Astrocyte of the cerebellum (primary cell): ENCODE measurements at regions not wholly inside any gene's neighbourhood (a gene's known extent, or its start where the extent isn't known, plus 50 kb on each side); places are given as distances from the start of the nearest gene placed in this dataset.
A peak's percentile ranks its signal among the peaks of the same experiment; 100 is the strongest.
"Not testable (repeated sequence)": the region's sequence is repeated elsewhere in the genome, so short reads cannot be mapped to it uniquely, and the experiment has no call there.

Experiments
- DNase-seq: peaks from one replicate; pipeline ENCODE4 v3.0.0-alpha.2; 2011; ENCODE audit warnings: low read depth
- H3K4me3 ChIP-seq: 2 replicates; pipeline ENCODE4 v1.5.1; 2011; ENCODE audit warnings: mild to moderate bottlenecking, low read depth, low read length, moderate library complexity
- in situ Hi-C: cut with HindIII; loops from 2 replicates; pipeline ENCODE4 v1.10.0; 2017; ENCODE audit warnings: low sequenced_read_pairs
- TF ChIP-seq, protein P1 (sequence below): IDR thresholded peaks from 2 replicates; pipeline ENCODE4 v1.5.1; 2012; ENCODE audit warnings: low read length, low read depth, moderate library complexity, mild to moderate bottlenecking; ENCODE audit errors: missing control alignments

DNA sequence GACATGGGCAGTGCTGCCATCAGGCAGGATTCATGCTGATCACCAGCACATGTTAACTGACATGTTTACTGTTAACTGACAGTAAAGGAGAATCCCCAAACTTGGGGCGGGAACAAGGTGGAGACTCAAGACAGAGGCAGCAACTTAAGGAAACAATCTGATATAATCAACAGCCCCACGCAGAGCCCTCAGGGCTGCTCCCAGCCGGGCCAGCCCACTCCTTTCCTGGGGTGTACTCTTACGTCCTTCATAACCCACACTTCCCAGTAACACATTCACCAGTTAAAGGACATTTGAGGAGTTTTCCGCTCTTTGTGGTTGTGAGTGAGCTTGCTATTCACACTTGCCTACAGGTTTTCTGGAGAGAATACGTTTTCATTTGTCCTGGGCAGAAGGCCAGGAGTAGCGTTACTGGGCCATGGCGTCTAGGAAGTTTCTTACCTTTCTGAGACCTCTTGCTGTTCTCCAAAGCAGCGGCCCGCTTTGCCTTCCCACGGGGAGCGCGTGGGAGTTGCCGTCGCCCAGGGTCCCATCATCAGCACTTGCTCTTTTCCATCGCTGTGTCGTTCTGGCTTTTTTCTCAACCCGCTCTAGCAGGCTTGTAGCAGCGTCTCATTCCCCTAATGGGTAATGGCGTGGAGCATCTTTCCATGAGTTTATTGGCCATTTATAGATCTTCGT lies 56.4 kb downstream of the FOXF2 start:
- no peak overlapping the region for H3K4me3 ChIP-seq
- DNase-seq, result no peak
- in situ Hi-C loops, result no loop called here
- TF ChIP-seq, protein P1, sequence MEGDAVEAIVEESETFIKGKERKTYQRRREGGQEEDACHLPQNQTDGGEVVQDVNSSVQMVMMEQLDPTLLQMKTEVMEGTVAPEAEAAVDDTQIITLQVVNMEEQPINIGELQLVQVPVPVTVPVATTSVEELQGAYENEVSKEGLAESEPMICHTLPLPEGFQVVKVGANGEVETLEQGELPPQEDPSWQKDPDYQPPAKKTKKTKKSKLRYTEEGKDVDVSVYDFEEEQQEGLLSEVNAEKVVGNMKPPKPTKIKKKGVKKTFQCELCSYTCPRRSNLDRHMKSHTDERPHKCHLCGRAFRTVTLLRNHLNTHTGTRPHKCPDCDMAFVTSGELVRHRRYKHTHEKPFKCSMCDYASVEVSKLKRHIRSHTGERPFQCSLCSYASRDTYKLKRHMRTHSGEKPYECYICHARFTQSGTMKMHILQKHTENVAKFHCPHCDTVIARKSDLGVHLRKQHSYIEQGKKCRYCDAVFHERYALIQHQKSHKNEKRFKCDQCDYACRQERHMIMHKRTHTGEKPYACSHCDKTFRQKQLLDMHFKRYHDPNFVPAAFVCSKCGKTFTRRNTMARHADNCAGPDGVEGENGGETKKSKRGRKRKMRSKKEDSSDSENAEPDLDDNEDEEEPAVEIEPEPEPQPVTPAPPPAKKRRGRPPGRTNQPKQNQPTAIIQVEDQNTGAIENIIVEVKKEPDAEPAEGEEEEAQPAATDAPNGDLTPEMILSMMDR, result no peak

DNA sequence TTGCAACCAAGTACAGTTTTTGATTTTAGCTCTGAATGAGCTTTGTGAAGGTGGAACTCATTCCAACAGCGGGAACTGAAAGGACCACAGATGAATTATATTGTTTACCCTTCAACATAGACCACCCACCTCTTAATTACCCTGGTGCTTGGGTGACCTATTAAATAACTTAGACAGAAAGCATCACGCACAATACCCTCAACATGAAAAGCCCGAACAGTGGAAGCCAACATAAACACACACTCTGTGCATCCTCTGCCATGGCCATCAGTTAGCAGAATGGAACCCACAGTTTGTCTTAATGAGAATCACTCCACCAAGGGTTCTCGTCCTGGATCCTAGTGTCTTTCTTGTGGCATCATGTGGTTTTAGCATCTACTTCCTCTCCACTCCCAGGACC lies 60.5 kb downstream of the FOXF2 start:
- TF ChIP-seq, protein P1, result no peak
- DNase-seq, result no peak
- in situ Hi-C loops, result no loop called here
- H3K4me3 ChIP-seq, result no peak overlapping the region

DNA sequence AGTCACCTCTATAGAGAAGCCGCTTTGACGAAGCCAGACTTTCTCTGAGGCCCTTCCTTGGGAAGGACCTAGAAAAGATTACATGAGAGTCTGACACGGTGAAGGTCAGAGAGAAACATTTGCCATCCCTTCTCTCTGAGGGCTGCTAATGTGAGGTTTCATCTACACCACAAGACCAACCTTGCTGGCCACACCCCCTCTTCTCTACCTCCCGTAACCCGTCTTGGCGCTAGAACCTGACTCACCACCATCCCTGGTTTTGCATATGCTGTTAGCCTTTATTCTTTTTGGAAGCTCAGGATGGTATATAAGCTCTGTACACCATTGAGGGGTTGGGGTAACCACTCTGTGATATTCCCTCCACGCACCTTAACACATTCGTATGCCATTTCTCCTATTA lies 63.6 kb downstream of the FOXF2 start:
- in situ Hi-C loops, result no loop called here
- TF ChIP-seq, protein P1, result no peak
- no peak for DNase-seq
- H3K4me3 ChIP-seq, result no peak overlapping the region

DNA sequence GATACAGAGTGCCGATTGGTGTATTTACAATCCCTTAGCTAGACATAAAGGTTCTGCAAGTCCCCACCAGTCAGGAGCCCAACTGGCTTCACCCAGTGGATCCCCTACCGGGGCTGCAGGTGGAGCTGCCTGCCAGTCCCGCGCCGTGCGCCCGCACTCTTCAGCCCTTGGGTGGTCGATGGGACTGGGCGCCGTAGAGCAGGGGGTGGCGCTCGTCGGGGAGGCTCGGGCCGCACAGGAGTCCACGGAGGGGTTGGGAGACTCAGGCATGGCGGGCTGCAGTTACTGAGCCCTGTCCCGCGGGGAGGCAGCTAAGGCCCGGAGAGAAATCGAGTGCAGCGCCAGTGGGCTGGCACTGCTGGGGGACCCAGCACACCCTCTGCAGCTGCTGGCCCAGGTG lies 67.4 kb downstream of the FOXF2 start:
- in situ Hi-C loops, DNase-seq, H3K4me3 ChIP-seq: not testable (repeated sequence)

DNA sequence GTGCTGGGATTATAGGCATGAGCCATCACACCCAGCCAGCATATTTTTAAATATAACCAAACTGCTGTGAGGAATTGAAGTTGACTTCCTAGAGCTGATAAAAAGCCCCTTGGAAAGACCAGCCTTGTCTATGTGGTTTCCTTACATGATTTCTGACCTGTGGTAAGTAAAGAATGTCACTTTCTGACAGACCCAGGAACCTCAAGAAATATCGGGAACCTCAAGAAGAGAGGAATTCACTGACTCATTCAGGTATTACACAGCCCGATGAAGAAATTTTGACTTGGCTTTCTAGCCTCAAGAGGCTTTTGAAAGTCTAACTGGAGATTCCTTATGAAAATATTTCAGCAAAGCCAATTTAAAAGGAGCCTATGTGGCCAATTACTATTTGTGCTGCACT lies 71.8 kb downstream of the FOXF2 start:
- TF ChIP-seq, protein P1, result no peak

GRCh38 chr6:1461736-1462135 lies 72.4 kb downstream of the FOXF2 start:
- H3K4me3 ChIP-seq, result no peak overlapping the region
- TF ChIP-seq, protein P1, result no peak
- in situ Hi-C loops, result no loop called here
- DNase-seq, result no peak

More for the DNA sequence above, 71.8 kb downstream of the FOXF2 start:
- in situ Hi-C loops, result no loop called here
- DNase-seq, result peak; percentile 49
- no peak overlapping the region for H3K4me3 ChIP-seq

- no peak for DNase-seq
- no peak overlapping the region for H3K4me3 ChIP-seq
- in situ Hi-C loops, result no loop called here
- TF ChIP-seq, protein P1, result no peak
Measured at GRCh38 chr6:1463275-1463674, 73.9 kb downstream of the FOXF2 start.
